Stimulated activated CD4-positive, alpha-beta T cell treated with anti-CD3 and anti-CD28 coated beads, Interleukin-2, amount 100 ng/mL, for 4 hours (primary cell): ENCODE measurements at regions not wholly inside any gene's neighbourhood (a gene's known extent, or its start where the extent isn't known, plus 50 kb on each side); places are given as distances from the start of the nearest gene placed in this dataset.
"Not testable (repeated sequence)": the region's sequence is repeated elsewhere in the genome, so short reads cannot be mapped to it uniquely, and the experiment has no call there.

Experiments
- DNase-seq: peaks from one replicate; pipeline ENCODE4 v3.0.0-alpha.2; 2020; ENCODE audit warnings: low read depth

DNA sequence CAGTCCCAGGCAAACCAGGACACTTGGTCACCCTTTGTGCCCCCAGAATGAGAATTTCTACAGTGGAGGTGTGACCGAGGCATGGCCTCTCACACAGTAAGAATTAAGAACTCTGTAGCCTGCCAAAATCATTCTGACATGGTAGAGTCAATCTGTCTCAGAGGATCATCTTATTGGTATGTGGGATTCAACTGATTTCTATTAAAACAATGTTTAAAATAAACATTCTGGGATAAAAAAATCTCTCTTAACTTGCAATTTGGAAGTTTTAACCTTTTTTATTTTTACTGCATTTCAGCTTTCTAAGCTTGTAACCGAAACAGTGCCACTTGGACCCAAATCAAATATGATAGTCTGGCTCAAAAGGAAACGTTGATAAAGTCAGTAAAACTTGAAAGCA, 165.4 kb upstream of the LDB2 start:
- no peak for DNase-seq

DNA sequence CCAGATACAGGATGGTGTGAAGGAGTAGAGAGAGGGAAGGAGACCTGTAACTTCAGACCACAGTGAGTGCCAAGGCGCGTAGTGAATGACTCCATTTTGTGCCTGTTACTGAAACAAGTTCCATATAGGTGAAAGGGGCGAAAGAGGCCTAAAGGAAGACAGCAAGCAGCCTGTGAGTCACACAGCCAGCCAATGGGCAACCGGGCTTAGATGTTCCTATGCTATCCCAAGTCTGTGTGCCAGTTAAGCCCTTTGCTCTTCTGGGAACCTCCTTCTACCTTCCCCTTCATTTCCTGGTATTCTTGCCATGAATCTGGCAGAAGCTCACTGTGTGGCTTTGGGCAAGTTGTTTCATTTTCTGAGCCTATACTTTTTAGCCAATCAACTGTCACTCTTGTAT, 161.8 kb upstream of the LDB2 start:
- DNase-seq = no peak

DNA sequence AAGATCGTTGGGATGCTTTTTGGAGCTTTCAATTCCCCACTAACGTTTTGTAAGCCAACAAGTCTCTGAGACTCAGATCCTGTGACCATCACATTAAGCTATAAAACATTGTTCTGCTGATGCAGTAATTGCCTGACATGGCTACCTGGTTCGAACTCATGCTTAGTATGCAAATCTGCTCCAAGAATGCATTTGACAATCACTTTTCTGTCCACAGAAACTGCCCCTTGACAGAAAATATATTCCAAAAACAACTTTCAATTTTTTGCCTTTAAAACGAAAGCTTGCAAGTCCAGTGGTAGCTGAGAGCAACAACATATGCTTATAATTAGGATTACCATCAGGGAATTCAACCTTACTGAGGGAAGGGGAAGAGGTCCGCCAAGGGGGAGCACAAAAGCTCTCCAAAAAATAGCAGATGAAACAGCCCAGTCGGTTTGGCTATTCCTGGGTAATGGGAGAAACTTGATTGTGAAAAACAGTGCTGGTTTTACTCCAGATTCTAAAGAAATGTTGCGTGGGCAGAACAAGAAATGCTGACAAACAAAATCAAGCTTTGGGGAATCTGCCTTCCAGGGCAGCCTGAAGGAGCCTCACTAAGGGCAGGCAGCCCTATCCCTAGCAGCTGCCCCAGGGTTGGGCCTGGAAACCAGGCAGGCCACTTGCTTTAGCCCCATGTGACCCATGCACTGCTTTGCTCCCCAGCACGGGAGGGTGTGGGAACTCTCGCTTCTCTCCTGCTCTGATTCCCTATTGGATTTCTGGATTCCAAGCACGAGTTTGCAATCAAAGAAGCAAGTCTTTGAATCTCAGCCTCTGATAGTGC, 160.7 kb upstream of the LDB2 start:
- DNase-seq = no peak

DNA sequence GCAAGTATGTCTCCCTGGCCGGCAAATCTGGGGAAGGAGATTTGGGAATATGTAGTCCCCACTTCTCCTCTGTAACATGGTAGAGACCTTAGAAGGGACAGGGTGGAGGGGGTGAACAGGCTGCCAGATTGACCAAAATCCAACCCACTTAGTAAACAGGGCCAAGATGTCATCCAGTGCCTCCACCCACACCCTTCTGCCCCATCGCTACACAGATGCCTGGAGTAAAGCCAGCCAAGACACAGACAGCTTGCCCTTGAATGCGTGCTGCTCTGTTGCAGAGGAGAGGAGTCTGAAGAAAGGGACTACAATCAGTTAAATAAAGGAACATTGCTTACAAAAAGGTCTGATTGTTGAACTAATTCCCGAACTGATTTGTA, 160.1 kb upstream of the LDB2 start:
- no peak for DNase-seq

DNA sequence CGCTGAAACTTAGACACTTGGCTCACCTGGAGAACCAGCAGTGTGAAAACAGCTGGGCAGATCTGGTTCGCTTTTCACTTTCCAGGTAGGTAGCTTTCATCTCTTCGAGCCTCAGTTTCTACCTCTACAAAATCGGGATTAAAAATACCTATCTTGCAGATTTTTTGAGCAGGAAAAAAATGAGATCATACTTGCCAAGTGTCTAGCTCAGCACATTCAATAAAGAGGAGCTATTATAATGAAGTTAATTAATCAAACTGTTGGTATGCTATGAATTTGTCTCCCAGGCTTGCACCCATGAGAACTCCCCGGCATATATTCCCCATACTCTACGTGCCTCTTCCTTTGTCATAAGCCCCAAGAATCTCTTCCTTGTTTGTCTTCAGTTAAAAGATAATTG, 158.6 kb upstream of the LDB2 start:
- DNase-seq = no peak

DNA sequence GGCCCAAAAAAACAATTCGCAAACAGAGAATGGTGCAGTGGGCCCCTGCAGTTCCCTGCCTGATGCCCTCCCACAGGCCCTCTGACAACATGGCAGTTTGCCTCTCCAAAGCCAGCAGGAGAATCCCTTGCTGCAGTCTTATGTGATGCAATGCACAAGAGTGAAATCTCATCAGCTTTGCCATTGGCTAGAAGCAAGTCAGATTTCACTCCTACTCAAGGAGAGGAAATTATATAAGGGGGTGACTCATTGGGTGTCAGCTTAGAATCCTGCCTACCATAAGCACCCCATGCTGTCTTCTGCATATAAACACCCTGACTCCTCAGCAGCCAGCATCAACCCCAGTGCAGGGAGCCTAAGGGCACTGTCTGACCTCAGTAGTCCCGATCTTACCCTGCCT, 157.3 kb upstream of the LDB2 start:
- DNase-seq = no peak

DNA sequence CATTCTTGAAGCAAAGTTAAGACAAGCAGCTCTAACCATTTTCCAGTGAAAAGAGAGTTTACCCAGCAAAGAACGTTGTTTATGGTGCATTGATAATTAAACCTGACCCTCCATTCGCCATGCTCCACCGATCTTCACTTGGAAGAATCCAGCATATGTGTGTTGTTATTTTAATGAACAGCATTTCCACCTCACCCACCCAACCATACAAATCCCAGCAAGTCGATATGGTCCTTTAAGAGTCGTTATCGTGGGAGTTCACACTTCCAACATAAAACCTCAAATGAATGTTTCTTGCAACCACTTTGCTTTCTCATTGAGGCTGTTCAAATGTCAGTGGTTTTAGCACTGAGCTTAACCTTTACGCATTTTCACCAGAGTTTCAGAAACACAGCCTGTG, 147.4 kb upstream of the LDB2 start:
- DNase-seq = no peak

DNA sequence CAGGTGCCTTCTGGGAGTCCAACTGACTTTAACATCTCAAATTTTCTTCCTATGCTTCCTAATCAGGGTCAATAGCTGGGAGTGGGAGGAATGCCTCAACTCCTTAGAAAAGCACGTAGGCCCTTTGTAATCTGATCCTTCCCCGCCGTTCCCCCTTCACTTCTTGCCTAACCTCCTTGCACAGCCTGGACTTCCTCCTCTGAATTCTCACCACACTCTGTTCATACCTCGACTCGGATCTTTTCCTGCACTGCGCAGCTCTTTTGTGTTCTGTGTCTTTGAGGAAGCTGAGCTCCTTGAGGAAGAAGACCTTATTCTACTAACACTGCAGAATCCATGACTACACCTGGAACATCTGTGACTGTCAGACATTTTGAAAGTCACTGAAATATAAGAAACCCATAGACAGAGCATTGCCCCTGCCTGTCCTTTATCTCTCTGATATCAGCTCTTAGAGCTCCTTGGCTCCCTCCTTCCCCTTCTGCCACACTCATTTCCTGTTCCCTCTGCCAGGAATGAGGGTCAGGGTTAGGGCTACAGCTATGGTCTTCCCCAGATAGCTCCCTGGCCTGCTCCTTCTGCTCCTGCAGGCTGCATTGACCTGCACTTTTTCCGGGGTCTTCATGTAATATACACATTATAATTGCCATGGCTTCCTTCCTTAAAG, 140.2 kb upstream of the LDB2 start:
- DNase-seq = no peak

DNA sequence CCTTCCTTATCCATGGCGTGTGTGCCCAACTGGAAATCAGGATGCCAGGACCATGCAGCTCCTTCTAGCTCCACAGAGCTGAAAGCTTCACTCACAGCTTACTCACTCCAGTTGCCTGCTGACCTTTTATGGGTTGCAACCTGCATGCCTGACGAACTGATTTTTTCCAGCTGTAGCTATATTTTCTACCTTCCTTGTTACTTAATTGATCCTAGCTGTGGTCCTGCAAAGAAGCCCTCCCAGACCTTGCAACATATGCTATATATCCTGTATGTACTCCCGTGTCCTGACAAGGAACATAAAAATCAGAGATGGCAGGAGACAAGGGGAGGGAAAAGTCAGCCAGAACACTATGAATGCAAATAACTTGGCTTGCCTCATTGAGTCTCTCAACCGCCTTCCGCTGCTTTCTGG, 135.3 kb upstream of the LDB2 start:
- DNase-seq = no peak

DNA sequence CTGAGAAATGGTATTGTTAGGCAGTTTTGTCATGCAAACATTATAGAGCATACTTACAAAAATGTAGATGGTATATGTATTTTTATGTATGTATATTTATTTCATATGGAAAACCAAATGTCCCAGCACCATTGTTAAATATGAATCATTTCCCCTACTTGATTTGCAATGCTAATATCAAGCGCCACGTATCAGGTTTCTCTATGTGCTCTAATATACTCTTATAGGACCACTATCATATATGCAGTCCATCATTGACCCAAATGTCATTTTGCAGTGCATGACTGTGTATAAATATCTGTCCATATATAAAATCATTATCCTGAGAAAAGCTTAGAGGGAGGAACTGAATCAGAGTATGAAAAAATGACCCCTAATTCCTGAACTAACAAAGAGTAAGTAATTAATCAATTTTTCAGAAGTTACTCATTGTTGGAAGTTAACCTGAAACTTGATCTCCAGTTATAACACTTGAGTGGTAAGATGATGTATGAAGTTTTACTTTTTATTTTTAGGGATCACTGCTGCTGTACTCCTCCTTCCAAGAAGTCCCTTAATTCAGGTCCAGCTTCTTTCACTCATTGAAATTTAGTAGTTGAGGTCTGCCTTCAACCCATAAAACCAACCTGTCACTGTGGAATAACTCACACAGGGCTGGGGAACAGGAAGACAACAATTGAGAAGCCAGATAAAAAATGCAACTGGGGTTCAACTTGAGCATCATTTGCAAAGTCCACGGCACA, 134.8 kb upstream of the LDB2 start:
- DNase-seq = no peak

DNA sequence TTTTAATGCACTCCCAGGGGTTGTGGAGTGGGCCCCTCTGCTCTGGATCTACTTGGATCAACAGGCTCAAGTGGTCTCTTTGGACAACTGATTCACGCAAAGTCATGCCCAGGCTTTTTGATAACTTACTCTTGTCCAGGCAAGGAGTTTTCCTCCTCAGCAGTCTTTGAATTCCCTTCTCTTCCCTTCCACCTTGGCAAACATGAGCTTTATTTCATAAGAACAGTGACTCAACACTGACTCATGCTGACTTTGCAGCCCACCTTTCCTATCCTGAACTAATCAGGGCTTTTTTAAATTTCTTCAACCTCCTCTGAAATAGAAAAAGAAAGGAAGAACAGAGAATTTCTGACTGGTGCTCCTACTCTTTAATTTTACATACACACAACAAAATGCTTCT, 132.1 kb upstream of the LDB2 start:
- no peak for DNase-seq

DNA sequence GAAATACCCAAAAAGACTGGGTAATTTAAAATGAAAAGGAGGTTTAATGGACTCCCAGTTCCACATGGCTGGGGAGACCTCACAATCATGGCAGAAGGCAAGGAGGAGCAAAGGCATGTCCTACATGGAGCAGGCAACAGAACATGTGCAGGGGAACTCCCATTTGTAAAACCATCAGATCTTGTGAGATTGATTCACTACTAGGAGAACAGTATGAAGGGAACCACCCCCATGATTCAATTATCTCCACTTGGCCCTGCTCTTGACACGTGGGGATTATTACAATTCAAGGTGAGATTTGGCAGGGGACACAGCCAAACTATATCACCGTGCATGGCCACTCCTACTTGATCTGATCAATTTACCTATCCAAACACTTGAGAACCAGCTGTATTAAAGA, 131.5 kb upstream of the LDB2 start:
- no peak for DNase-seq

DNA sequence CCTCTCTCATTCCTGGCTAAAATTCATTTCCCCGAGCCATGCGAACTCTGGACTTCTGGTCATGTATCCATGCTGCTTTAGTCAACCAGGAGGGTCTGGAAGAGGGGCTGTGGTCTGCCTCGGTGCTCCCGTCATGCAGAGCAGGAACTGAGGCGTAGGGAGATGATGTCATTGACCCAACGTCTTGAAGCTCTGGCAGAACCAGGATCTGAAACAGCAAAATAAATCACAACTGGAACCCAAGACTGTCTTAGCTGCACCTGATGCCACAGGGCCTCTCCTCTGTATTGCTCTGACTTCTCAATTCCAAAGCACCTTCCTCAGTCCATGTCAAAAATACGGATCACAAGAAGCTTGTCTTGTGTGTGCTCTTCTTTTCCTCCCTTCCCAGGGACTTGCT, 131.0 kb upstream of the LDB2 start:
- DNase-seq = no peak

DNA sequence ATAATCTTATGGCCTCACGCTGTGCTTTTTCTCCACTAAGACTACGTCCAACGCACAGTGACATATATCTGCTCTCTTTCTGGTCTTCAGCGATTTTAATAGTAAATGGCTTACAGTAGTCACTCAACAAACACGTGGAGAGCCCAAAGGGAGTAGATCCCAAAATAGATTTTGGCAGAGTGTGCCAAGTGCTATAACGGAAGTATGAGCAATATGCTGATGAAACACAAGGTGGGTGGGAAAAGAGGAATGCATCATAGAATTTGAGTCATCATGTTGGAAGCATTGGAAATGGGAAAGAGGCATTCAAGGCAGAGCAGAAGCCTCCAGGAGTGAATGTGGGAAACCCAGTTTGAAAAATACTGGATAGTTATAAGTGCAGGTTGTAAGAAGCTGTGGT, 129.1 kb upstream of the LDB2 start:
- no peak for DNase-seq

DNA sequence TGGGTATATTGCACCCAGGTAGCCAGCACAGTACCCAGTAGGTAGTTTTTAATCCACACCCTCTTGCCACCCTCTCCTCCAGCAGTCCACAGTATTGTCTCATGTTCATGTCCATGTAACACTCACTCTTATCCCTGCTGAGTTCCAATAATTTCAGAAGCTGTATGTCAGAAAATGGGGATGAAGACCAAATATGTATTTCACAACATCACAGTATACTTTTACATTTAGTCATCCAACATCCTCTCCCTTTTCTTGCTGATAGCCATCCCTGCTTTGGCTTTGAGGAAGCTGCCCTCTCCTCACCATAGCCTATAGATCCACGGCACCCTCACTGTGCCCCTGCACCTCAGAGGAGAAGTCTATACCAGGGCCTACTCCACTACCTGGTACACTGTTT, 126.0 kb upstream of the LDB2 start:
- DNase-seq = no peak

DNA sequence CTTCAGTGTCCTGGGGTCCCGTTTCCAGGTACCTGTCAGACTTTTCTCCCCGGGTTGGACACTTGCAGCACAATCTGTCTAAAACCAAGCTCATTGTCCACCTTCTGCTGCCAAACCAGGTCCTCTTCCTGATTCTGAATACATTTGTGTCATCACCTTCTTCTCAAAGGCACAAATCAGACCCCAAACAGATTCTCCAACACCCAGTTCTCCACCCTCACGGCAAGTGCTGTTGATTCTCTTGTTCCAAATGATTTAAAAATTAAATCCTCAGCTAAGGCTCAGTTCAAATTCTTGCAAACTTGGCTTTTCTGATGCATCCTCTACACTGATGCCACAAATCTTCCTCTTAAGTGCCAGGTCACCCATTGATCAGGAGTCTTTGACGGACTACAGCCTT, 122.5 kb upstream of the LDB2 start:
- DNase-seq = no peak

DNA sequence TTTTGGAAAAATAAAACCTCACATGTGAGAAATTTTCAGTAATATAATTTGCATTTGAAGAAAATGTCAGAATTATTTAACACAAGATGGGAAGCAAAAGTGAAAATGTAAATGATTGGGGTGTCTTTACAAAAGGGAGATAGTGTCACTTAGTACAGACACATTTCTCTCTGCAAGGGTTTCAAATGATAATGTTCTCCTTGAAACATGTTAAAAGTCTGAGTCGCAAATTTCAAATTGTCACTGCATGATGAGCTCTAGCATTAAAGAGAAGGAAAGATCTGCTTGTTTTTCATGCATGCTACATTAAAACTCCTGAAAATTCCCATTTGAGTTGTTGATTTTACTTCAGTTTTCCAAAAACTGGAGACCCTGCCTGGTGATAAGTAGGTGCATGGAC, 122.0 kb upstream of the LDB2 start:
- no peak for DNase-seq

DNA sequence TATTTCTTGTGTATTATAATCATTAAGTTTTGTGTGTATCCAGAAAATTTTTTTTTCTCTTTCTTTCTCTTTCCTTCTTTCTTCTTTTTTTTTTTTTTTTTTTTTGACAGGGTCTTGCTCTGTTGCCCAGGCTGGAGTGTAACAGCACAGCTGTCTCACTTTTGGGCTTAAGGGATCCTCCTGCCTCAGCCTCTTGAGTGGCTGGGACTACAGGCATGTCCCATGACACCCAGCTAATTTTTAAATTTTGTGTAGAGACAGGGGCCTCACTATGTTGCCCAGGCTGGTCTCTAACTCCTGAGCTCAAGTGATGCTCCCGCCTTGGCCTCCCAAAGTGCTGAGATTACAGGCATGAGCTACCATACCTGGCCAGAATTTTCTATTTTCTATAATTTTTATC, 120.2 kb upstream of the LDB2 start:
- DNase-seq = not testable (repeated sequence)

DNA sequence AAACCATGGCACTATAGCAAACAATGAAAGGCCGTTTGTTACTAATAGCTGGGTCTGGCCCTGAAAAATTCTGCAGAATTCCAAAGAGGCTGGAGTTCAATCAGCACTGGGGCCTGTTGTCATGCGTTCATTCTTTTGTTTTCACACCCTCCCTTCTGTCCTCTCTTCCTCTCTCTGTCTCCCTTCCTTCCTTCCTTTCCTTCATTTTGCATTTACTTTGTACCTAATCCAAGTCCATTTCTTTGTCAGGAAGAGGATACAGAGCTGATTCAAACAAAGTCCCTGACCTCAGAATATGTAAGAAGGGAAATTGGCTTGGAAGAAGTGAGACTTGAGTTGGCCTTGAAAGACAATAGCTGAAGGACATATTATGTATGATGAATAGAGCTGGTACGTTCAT, 119.6 kb upstream of the LDB2 start:
- DNase-seq = no peak

DNA sequence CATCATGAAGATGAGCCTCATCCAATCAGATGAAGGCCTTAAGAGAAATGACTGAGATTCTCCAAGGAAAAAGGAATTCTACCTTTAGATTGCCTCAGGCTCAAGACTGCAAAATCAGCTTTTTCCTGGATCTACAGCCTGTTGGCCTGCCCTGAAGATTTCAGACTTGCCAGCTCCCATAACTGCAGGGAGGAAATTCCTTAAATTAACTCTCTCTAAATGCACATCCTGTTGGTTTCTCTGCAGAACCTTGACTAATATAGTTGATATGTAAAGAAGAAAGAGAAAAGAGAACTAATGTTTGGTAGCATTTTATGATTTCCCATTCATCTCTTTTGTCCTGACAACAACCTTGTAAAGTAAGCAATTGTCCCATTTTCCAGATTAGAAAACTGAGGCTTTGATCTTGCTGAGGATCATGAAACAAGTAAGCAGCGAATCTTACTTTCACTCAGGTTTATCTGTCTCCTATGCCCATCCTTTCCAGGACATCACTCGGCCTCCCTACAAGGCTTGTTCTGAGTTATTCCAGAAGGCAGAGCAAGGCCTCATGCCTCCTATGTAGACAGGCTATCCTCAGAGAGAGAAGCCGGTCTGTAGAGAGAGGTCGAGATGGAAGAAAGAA, 115.0 kb upstream of the LDB2 start:
- no peak for DNase-seq

DNA sequence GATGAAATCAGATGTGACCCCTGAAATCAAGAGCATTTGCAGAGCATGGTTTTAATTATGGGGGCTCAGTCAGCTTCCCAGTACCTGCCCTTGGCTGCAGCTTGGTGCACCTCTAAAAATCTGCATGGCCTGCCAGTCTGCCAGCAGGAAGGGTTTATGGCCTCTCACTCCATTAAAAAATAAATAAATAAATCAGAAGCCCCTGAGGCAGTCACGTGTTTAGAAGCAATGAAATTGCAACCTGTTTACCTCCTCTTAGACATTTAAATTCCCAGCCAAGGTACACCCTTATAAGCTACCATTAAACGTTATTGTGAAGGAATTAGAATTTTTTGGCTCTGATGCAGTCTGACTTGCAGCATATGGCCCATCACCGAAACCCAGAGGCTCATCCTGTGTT, 114.0 kb upstream of the LDB2 start:
- DNase-seq = no peak

DNA sequence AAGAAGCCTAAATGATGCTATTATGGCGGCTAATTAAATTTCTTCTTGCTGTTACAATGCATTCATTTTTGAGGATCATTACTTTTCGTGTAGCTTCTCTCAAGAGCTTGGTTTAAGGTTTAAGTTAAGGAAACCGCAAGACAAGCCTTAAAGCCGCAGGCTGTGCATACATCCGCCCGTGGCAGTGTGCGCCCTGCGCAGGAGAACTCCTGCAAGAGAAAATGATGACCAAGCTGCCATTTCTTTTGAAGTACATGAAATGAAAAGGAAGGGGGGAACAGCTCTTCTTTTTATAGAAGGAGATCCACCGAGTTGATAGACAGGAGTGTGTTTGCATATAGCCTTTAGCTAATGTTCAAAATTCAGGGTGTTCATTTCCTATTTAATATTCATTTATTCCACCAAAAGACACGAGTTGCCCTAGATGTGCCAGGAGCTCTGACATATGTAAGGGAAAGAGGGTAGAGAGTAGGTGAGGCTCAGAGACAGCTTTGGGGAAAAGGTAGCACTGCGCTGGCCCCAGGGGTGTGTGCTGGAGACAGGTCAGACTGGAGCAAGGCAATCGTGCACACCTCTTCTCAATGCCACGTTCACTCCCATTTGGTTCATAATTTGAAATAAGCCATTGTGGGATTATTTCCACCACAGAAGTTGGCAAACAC, 112.1 kb upstream of the LDB2 start:
- DNase-seq = no peak
